ENCODE measurements at regions not wholly inside any gene's neighbourhood (a gene's known extent, or its start where the extent isn't known, plus 50 kb on each side); places are given as distances from the start of the nearest gene placed in this dataset.

DNA sequence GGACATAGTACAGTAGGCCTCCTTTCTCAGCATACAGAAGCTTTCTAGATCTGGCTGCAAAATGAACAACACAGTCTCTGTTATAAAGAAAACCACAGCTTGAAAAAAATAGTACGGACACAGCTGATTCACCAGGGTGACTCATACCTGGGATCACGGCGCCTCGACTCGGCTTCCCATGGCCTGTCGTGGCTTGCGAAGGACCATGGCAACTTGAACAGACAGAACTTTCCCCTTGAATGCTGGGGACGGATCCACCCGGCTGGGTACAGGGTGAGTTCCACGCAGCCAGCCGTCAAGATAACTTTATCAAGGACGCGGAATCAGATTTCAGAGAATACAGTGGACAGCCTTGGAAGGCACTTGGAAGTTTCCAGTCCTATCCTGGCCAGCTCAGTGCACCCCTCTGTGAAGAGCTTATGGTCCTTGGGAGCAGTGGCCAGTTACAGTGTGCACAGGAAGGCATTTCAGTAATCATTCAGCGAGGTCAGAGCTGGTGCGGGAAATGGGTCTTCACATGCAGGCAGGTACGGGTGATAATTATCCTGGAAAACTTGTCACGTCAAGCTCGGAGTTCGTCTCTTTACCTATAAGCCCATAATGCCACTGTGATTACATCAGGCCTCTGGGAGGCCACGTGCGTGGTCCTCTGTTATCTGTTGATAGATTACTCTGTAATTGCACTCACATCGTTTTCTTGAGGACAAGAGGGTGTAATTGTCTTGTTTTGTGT, 57.9 kb upstream of the MAF start:
- H3K36me3 ChIP-seq, result no peaks in the 10 kb centered on the region
- H3K4me3 ChIP-seq, result no peak overlapping the region
- peaks cover 0 to 3% (median 2%) of the 10 kb centered on the region in 4 donors for H3K4me1 ChIP-seq
- no peak overlapping the region for H3K27ac ChIP-seq (replicated peaks in 1 of 4)
- DNase-seq (ENCODE audit: extremely low spot score), result no peak
- intact Hi-C loops (cut with DNase I), result no loop called here
- no peak for TF ChIP-seq EP300 (IDR thresholded peaks at IDR 0.05)
- TF ChIP-seq POLR2A (IDR thresholded peaks at IDR 0.05; ENCODE audit: low read depth), result no peak
- TF ChIP-seq, protein P1, sequence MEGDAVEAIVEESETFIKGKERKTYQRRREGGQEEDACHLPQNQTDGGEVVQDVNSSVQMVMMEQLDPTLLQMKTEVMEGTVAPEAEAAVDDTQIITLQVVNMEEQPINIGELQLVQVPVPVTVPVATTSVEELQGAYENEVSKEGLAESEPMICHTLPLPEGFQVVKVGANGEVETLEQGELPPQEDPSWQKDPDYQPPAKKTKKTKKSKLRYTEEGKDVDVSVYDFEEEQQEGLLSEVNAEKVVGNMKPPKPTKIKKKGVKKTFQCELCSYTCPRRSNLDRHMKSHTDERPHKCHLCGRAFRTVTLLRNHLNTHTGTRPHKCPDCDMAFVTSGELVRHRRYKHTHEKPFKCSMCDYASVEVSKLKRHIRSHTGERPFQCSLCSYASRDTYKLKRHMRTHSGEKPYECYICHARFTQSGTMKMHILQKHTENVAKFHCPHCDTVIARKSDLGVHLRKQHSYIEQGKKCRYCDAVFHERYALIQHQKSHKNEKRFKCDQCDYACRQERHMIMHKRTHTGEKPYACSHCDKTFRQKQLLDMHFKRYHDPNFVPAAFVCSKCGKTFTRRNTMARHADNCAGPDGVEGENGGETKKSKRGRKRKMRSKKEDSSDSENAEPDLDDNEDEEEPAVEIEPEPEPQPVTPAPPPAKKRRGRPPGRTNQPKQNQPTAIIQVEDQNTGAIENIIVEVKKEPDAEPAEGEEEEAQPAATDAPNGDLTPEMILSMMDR (IDR thresholded peaks at IDR 0.05), result no peak
- TF ChIP-seq POLR2AphosphoS5 (IDR thresholded peaks at IDR 0.05), result no peak
- no peaks in the 10 kb centered on the region for H3K9me3 ChIP-seq
- 92% methylated on average over 21 of the region's 22 CpGs for WGBS
- no peaks in the 10 kb centered on the region for H3K27me3 ChIP-seq

DNA sequence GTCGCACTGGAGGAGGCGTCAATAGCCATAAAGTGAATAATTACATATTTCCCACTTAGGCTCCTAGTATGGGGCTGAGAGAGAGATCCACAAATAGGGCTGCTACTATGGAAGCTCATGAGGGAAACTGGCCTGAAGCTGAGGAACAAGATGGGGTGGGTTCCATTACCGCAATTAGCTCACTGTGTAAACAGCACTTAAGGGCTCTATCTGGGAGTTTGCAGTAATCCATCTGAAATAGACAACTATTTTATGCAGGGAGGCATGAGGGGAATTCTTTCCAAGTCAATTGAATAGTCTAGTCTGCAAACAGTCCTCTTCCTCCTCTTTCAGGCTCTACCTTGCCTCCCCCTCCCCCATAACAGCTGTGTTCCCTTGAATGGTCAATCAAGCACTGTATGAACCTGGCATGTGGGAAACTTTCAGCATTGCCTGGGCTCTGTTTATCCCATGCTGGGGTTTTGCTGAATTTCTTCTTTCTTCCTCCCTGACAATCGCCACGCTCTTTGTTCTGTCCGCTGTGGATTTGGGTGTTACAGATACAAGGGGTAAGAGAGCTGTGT, 56.1 kb upstream of the MAF start:
- Histone ChIP-seq H3K27me3 (no peaks in the 10 kb centered on the region), H3K9me3 (no peaks in the 10 kb centered on the region), H3K4me3 (no peak overlapping the region), H3K36me3 (no peaks in the 10 kb centered on the region), H3K27ac (replicated peaks in 1 of 4) (no peak overlapping the region), H3K4me1 (peaks cover 0 to 7% (median 5%) of the 10 kb centered on the region in 4 donors)
- no peak for TF ChIP-seq POLR2AphosphoS5 (IDR thresholded peaks at IDR 0.05)
- no peak for TF ChIP-seq EP300 (IDR thresholded peaks at IDR 0.05)
- TF ChIP-seq POLR2A (IDR thresholded peaks at IDR 0.05; ENCODE audit: low read depth), result no peak
- TF ChIP-seq, protein P1 (IDR thresholded peaks at IDR 0.05), result no peak
- intact Hi-C loops (cut with DNase I), result no loop called here
- 88% methylated on average over 6 of the region's 6 CpGs for WGBS
- no peak for DNase-seq (ENCODE audit: extremely low spot score)

DNA sequence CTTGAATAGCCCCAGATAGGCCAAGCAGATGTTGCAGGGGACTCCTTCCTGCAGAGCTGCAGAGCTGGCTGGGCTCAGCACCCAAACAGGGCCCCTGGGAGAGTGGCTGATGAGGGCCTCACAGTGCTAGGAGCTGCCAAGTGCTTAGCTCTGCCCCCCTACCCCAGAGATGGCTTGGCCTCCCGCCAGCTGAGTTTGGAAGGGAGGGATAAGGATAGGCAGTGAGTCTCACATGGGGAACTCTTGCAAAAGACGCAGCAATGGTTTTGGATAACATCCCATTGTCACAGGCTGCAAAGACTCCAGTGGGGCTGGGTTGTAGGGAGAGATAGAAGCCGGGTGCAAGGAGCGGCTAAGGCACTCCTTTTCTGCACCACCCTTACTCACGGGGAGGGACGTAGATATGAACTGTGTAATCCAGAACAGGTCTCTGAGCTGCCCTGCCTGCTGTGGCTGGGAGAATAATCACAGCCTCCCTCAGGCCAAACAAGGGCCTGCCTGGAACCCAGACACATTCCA, 52.9 kb upstream of the MAF start:
- Histone ChIP-seq H3K27ac (replicated peaks in 1 of 4) (no peak overlapping the region), H3K4me3 (no peak overlapping the region), H3K9me3 (no peaks in the 10 kb centered on the region), H3K36me3 (no peaks in the 10 kb centered on the region), H3K27me3 (no peaks in the 10 kb centered on the region), H3K4me1 (peaks cover 0 to 10% (median 6%) of the 10 kb centered on the region in 4 donors)
- TF ChIP-seq EP300 (IDR thresholded peaks at IDR 0.05), result no peak
- TF ChIP-seq POLR2AphosphoS5 (IDR thresholded peaks at IDR 0.05), result no peak
- no peak for TF ChIP-seq POLR2A (IDR thresholded peaks at IDR 0.05; ENCODE audit: low read depth)
- TF ChIP-seq, protein P1 (IDR thresholded peaks at IDR 0.05), result no peak
- DNase-seq (ENCODE audit: extremely low spot score), result no peak
- WGBS, result 36% methylated on average over 6 of the region's 6 CpGs
- intact Hi-C loops (cut with DNase I), result no loop called here

DNA sequence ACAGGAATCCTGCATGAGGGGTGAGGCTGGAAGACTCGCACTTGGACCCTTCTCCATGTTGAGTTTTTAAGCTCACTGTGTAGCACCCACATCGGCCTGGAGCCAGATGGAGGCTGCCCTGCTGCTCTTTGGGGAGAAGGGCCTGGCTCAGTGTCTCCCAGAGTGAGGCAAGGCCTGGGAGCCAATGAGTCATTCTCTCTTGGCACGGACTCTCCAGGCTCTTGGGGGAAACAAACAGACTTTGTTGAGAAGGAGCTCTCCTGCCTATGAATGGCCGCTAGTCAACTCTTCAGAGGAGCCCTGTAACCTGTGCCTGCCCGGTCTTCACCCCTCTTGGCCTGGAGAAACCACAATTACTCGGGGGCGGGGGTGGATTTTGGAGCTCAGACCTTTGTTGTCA, 50.8 kb upstream of the MAF start:
- Histone ChIP-seq H3K27me3 (no peaks in the 10 kb centered on the region), H3K36me3 (no peaks in the 10 kb centered on the region), H3K4me3 (no peak overlapping the region), H3K27ac (replicated peaks in 1 of 4) (no peak overlapping the region), H3K4me1 (peaks cover 0 to 10% (median 6%) of the 10 kb centered on the region in 4 donors), H3K9me3 (no peaks in the 10 kb centered on the region)
- WGBS, result 87% methylated on average over 4 of the region's 7 CpGs
- TF ChIP-seq, protein P1 (IDR thresholded peaks at IDR 0.05), result no peak
- TF ChIP-seq EP300 (IDR thresholded peaks at IDR 0.05), result no peak
- no peak for TF ChIP-seq POLR2AphosphoS5 (IDR thresholded peaks at IDR 0.05)
- no peak for TF ChIP-seq POLR2A (IDR thresholded peaks at IDR 0.05; ENCODE audit: low read depth)
- no peak for DNase-seq (ENCODE audit: extremely low spot score)
- intact Hi-C loops (cut with DNase I), result no loop called here

Measured in esophagus muscularis mucosa (tissue), 4 donors.